GM18867 (cell line): ENCODE measurements at regions not wholly inside any gene's neighbourhood (a gene's known extent, or its start where the extent isn't known, plus 50 kb on each side); places are given as distances from the start of the nearest gene placed in this dataset.

ENCODE experiments used
- ATAC-seq: cut with Tn5 transposase; IDR thresholded peaks from one replicate; pipeline ENCODE4 v1.9.1; 2021; ENCODE audit warnings: mild to moderate bottlenecking, moderate library complexity; ENCODE audit not compliant: unreplicated experiment

DNA sequence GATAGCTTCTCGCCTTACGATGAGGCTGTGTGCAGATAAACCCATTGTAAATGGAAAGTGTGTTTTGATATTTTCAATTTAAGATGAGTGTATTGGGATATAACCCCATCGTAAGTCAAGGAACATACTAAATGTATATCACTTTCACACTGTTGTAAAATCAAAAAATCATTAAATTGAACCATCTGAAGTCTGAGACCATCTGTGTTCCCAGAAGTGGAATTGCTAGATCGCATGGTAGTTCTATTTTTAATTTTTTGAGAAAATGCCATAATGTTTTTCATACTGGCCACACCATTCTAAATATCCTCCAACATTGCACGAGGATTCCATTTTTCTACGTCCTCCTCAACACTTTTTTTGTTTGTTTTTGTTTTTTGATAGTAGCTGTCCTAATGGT lies 209.1 kb upstream of the MTPN start:
- no peak for ATAC-seq

DNA sequence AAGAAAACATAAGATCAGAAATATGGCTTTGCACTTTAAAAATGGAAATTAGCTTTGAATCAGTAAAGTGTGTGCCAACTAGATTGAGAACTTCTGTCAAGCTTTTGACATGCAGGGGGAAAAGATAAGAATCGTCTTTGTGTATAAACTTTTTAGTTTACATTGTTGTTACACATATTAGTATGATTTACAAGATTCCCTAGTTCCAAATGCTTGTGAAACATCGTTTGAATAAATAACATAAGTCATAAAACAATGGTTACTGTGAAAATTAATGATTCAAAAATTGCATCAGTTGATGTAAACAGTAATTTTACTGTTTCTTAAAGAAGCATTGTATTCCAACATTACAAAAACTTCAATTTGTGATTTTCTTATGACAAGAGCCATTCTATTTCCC lies 207.6 kb upstream of the MTPN start:
- ATAC-seq: no peak

DNA sequence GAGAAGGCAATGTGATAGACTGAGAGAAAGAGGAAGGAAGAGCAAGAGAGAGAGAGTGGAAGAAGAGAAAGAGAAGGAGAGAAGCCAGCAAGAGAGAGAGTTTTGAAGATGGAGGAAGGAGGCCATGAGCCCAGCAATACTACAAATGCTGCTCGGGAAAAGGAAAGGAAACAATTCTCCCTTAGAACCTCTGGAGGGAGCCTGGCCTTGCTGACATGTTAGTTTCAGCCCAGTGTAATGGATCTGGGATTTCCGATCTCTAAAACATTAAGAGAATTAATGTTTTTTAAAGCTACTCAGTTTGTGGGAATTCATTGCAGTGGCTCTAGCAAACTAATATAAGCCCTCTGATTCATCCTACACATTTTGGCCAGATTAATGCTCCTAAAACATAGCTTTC lies 206.8 kb upstream of the MTPN start:
- ATAC-seq: no peak

GRCh38 chr7:136180984-136181383 lies 203.8 kb upstream of the MTPN start:
- ATAC-seq: no peak

DNA sequence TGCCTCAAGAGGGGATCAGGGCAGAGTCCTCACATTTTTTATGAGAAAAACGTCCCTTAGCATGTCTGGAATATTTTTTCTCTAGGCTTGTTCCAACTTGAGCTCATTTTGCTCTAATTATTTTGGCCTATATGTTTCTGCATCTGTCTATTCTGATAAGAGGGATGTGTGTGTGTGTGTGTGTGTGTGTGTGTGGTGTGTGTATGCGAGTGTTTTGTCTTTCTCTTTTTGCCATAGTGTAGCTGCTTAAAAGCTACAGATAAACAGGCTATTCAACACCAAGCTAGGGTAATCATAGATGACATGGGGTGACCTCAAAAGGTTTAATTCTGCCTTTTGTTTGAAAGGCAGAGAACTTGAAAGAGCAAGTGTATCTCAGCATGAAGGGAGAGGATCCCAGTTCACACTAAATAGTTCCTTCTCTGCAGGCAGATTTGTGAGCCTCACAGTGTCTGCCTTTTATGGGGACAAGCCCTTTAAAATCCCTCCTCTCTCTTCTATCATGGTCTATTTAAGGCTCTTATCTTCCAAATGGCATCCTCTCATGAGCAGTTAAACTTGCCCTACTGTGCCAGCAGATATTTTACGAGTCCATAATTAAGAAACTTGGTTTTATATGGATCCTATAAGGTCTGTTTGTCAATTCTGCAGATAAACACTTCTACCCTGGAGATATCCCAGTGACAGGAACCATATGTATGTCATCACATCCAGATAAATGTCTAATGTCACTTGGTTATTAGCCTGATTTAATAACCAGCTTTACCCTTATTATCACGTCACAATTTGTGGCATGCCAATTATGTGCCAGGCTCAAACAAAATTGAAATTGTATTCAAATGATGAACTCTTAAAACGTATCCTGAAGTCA lies 202.9 kb upstream of the MTPN start:
- no peak for ATAC-seq

DNA sequence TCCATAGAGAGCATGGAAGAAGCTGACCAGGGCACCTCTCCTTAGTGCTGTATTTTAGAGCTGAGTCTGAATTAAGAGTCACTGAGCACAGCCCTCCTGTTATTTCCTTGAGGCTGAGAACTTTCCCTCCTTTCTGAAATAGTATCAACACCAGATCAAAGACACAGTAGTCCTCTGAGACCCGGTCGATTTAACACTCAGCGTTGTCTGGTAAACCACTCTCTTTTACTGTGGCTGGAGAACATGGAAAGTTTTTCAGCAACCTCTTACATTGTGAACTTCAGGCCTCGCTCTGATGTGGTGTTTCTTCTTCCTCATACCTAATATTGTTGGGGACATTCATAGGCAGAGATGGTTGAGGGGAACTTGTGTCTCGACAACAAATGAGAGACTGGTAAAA lies 202.0 kb upstream of the MTPN start:
- no peak for ATAC-seq

GRCh38 chr7:136174477-136175125 lies 197.4 kb upstream of the MTPN start:
- ATAC-seq: no peak

DNA sequence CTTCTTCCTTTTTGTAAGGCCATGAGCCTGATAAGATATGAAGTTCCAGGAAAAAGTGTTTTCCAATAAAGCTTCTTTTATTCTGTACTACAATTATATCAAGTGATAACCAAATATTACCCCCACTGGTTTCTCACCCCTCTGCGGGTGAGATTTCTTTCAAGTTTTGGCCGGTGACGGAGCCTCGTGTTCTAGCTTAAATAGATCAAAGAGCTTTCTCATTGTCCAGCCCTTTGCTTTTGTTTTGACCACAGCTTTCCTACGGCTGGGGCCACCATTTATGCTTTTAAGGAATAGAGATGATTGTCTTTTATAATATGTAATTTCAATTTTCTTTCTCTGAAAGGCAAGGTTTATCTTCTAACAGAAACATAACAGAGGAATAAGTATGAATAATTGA lies 196.7 kb upstream of the MTPN start:
- ATAC-seq: no peak

GRCh38 chr7:136171233-136171632 lies 194.1 kb upstream of the MTPN start:
- no peak for ATAC-seq

- ATAC-seq: no peak
Observed at GRCh38 chr7:136168821-136169220, 191.7 kb upstream of the MTPN start.

DNA sequence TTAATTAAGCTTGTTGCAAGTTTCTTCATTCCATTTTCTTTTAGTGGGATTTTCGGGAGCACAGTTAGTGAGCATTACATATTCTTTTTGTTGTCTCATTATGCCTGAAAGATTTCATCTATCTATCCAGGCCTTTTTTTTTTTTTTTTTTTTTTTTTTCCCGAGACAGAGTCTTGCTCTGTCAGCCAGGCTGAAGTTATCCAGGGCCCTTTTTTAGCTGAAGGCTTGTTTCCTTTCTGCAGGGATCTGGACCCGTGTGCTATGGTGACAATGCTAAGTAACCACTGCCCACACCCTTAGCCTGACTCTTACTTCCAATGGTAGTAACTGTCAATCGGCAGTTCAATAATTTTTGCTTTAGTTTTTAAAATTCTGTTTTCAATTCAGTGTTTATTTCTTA lies 190.8 kb upstream of the MTPN start:
- ATAC-seq: no peak

DNA sequence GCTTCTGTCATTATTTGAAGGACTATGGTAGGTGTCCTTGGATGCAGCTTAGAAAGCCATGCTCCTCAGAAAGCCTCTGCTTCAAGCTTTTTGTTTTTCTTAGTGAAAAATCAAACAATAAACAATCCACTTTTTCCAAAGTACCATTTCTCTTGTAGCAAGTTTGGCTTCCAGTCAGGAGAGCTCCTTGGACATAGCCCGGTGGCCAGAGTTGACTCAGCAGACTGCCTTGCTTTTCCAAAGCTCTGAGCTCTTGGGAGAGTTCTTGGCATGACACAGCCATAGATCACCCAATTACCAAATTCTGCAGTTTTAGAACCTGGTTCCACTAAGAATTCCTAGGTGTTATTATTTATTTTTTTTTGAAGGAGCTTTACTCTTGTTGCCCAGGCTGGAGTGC lies 189.4 kb upstream of the MTPN start:
- no peak for ATAC-seq

- no peak for ATAC-seq
Observed at GRCh38 chr7:136163340-136163801, 186.2 kb upstream of the MTPN start.

DNA sequence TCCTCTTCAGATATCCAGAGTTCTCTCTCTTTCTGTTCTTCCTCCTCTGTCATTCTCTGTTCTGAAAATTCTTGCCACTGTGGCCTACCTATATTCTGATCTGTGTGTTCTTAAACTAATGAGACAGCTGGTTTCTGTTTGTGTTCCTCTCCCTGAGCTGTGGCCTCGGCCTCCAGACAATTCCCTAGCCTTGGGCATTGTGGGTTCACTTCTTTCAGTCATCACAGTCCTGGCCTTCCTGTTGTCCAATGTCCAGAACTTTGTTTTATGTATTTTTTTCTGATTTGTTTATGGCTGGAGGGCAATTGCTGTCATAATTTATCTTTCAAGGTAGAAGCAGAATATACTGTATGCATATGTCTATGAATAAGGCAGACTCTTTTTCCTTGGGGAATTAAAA lies 173.2 kb upstream of the MTPN start:
- ATAC-seq: no peak

GRCh38 chr7:136148920-136149319 lies 171.8 kb upstream of the MTPN start:
- no peak for ATAC-seq

DNA sequence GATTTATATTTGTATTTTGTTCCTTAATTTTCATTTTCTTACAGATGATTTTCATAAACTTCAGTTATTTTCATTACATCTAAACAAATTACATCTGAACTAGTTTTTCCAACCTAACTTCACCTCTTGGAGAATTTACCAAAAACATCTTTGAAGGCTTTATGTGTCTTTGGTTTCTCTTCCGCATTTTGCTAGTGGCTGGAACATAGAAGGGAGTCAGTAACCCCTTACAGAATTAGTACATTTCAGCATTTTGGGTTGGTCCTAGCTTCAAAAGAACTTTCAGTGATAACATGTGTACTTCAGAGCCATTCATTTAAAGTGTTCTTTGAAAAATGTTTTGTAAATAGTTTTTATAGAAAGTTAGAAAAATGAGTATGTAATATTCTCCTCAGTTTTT lies 169.8 kb upstream of the MTPN start:
- ATAC-seq: no peak

- no peak for ATAC-seq
Observed at GRCh38 chr7:136144182-136144581, 167.0 kb upstream of the MTPN start.

GRCh38 chr7:136143271-136143670 lies 166.1 kb upstream of the MTPN start:
- no peak for ATAC-seq

DNA sequence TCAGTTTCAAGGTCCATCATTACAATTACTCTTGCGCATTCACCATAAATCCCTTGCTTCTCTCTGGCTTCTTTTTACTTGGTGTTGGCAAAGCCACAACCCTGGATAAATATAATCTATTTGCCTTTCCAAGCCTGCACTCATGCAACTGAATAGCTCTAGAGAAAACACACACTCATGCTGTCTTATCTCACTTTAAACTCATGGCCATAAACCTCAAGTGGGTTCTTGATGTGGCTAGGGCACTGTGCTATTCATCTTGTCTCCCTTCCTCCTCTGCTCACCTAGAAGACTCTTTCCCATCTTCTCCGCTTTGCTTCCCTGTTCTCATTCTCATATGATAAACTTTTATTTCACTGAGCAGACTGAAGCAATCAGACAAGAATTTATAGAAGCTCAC lies 165.4 kb upstream of the MTPN start:
- ATAC-seq: no peak

DNA sequence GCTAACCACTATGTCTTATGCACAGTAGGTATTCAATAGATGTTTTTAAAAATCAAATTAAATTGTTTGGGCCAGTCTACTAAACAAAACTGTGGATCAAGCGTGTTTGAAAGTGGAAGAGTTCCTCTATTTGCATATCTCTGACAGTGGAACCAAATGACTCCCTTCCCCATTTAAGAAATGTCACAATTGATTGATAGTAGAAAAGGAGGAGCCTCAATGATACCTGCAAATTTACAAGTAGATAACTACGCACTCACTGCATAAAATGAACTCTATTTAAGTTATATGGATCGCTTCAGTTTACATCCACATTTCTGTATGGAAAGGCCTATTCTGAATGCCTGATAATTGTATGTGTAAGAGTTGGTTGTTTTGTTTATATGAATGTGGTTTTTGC lies 163.3 kb upstream of the MTPN start:
- ATAC-seq: no peak

DNA sequence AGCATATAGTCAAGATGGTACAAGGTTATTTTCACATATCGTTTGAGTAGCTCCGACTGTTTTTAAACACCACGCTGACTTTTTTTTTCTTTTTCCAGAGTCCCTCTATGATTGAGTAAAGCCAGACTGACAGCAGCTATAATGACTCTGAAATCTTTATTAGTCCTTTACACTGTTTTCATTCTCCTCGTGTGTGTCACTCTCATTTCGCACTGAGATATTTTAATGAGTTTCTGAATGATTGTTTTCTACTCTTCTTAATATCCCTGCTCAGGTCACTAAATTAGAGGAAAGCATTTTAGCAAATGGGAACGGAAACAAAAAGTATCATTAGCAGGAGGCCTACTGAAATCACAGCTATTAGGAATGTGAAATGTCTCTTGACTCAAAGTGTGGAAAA lies 162.3 kb upstream of the MTPN start:
- no peak for ATAC-seq

DNA sequence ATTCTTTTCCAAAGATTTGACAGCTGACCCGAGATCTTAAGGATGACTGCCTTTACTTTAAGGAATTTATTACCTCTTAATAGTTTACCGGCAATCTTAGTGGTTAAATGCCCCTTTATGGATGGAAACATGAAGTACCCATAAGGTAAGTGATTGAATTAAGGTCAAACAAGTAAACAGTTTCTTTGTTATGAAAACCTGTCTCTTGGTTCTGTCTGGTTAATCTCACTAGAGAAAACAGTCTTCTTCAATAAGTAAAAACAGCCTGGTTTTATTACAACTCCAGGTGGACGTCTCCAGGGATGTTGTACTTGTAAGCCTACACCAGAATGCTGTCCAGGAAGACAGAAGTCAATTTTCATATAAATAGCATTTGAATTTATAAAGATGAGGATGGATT lies 161.8 kb upstream of the MTPN start:
- ATAC-seq: no peak
